ENCODE measurements at regions not wholly inside any gene's neighbourhood (a gene's known extent, or its start where the extent isn't known, plus 50 kb on each side); places are given as distances from the start of the nearest gene placed in this dataset.

GRCh38 chr10:35946556-35946955, 304.5 kb upstream of the FZD8 start:
- TF ChIP-seq CTCF (IDR thresholded peaks at IDR 0.05; ENCODE audit: low read depth, low read length): no peak
- TF ChIP-seq EZH2phosphoT487 (IDR thresholded peaks at IDR 0.05; ENCODE audit: low read depth): no peak

Measured in OCI-LY3 (cell line).